HG03097 (cell line): ENCODE measurements at regions not wholly inside any gene's neighbourhood (a gene's known extent, or its start where the extent isn't known, plus 50 kb on each side); places are given as distances from the start of the nearest gene placed in this dataset.
"Not testable (repeated sequence)": the region's sequence is repeated elsewhere in the genome, so short reads cannot be mapped to it uniquely, and the experiment has no call there.

Experiments
- ATAC-seq: cut with Tn5 transposase; IDR thresholded peaks from one replicate; pipeline ENCODE4 v1.9.1; 2021; ENCODE audit not compliant: unreplicated experiment, low FRiP score

DNA sequence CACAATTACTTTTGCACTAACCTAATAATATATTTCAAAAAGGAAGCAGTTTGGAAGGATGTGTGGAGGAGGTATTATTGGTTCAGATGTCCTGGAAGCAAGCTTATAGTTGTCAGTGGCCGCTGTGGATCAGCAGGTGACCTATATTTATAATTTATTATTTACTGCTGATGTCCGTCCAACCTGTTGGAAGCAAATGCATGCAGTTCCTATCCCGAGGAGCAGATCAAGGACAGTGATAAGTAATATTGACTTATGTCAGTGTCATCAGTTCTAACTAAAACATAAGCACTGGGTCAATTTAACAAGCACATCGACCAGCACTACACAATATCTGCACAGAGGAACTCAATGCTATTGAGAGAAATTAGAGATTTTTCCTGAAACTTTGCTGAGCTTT lies 270.1 kb downstream of the BRINP2 start:
- ATAC-seq = no peak

DNA sequence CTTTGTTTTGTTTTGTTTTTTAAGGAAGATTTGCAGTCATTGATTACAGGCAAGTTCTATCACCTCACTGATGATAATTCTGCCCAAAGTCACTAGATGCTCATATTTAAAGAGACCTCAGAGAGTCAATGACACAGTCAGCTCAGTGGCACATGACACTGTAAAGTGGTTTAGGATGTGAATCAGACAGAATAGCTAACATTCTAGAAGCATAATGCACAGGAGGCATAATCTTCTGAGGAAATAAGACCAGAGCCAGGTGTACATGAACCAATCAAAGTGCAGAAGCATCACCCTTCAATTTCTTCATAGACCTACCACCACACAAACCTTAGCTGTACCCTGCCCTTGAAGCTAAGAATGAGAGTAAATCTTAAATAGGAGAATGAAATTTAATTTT lies 268.5 kb downstream of the BRINP2 start:
- no peak for ATAC-seq

DNA sequence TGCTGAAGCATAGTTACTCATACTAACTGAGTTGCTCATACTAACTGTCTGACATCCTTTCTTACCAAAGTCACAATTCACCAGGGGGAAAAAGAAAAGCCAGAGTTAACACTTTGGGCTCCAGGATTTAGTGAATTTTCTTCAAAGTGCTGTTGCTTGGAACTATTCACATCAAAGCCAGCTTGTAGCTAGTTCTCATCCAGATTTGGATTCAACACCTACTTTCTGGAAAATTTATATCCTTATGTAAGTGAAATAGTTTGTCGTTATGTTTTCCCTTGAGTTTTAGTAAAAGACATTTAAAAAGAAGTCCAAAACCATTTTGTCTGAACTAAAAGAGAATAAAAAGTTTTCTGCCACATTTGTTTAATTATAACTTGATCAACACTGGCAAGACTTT lies 264.6 kb downstream of the BRINP2 start:
- ATAC-seq = no peak

DNA sequence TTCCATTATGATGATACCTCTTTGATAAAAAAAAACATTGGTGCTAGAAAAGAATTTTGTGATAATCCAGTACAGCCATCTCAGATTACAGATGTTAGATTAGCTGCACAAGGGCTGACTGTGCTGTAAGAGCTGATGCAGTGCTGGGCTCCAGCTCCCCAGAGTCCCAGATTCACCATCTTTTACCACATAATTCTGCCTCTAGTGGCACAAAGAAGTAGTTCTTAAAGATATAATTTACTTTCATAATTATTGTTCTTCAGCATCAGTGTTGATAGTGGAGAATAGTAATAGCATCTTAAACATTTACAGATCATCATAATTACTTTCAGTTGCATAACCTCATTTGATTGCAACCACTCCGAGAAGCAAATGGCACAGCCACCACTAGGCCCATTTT lies 262.1 kb downstream of the BRINP2 start:
- ATAC-seq = no peak

DNA sequence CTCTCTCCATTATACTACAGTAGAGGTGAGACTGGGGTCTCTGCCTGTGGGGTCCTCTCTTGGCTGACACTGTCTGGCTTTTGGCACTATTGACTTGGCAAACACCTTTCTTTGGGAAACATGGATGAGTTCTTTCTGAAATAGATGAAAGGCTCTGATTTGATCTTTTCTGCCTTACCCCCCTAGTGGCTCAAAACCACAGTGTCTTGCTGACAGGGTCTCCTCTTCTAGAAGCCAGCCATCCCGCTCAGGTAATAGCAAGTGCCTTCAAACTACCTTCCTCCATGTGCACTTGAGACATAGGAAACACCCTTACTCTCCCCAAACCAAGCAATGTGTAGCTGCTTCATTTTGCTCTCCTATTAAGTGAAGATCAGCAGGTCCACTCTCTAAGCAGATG lies 260.4 kb downstream of the BRINP2 start:
- ATAC-seq = no peak

DNA sequence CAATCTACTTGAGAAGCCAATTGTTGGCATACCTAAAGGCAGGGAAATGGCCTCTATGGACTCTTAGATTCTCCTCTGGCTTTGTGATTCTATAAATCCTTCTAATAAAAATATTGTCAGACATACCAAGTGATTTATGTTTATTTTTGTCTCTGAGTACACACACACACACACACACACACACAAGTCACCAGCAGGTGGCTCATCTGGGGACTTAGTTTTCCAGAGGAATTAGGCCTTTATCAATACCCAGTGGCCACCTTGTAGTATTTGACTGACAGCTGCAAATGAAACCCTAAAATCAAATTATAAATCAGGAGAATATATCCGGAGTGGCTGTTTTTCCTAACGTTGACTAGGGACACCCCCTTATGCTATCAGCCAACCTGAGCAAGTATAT lies 258.5 kb downstream of the BRINP2 start:
- ATAC-seq = no peak

DNA sequence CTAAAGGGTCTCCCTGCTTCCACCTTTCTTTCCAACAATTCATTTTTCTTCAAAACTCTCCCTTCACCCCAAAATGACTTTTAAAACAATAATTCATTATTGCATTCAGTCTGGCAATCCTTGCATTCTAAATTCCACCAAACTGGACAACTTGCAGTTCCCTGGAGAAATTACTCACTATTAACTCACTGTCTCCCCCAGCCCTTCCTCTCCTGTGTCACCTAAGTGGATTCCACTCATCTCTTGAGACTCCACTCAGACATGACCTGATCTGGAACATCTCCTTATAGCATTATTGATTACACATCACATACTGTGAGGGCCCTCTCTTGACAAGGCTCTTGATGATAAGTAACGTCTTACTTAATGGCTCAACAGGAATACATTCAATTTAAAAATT lies 257.1 kb downstream of the BRINP2 start:
- ATAC-seq = no peak

DNA sequence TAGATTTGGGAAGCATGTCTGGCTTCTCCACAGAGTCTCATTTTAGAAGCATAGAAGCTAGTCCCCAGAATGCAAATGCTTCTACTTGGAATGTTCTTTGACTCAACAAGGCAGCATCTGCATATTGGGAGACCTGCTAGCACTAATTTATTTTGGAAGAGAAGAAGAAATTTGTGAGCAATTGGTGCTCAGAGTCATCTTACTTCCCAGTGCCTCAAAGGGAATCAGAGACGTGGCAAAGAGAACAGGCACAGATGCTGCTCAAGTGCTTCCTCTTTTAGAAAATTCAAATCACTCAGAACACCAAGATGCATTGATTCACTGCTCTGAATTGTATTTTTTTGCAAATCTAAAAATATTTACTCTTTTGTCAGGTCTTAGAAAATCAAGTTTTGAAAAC lies 255.7 kb downstream of the BRINP2 start:
- no peak for ATAC-seq

DNA sequence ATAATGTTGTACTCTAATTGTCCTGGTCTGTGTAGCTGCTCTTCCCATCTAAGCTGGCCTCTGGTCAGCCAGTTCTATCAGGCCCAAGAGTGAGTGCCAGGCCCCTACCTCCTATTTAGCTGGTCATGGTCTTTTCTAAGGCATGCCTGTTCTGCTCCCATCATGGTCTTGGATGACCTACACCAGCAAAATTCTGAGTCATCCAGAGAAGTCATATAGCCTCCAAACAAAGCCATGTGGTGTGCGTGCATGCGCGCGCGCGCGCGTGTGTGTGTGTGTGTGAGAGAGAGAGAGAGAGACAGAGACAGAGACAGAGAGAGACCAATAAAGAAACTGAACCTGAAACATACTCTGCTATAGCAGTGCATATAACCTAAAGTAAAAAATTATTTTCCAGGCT lies 254.4 kb downstream of the BRINP2 start:
- no peak for ATAC-seq

DNA sequence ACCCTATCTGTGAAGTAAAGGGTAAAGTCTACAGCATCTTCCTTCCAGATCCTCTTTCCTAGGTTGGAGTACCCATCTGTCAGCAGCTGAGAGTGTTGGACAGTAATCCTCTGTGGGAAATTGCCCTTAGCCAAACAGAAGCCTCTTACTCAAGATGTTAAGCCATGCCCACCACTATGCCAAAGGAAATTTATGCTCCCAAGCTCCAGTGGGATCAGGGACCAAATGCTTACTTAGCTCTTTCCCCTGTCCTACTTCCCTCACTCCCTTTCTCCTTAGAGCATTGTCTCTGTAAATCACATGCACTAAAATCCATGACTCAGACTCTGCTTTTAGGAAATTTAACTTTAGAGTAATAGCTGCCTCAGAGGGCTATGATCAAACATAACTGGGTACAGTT lies 254.0 kb downstream of the BRINP2 start:
- no peak for ATAC-seq

DNA sequence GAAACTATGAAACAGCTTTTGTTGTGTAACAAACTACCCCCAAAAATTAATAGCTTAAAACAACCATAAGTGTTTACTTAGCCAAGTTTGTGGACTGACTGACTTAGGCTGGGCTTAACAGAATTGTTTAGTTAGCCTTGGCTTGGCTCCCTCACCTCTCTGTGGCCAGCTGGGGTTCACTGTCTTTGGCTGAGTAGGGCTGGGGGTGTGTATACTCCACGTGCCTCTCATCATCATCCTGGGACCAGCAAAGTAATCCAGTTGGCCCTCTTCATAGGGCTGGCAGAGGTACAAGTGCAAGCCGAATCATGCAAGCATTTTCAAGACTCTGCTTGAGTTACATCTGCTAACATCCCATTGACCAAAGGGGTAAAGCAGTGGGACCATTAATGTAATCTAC lies 252.3 kb downstream of the BRINP2 start:
- no peak for ATAC-seq

DNA sequence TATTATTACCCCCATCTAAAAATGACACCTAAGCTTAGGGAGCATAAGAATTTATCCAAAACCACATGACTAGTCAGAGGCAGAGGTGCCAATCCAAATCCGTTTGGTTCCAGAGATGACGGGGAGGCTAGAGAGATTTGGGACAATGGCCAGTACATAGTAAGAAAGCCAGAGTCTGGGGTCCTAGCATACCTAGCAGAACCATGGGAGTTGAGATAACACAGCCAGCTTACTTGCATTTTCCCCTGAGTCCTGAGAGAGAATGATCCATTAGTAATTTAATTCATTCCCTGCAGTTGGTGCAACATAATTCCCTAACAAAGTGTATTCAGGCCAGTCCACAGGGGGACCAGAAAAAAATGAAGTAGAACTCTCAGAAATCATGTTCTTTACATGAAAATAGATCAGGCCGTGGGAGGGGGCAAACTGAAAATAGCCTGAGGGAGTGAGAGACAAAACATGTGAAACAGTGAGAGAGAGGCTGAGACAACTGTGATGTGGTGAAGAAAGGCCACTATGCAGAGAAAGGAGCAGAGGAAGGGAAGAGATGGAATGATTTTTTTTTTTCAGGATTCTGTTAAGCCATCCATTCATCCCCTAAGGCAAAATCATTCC lies 243.3 kb downstream of the BRINP2 start:
- no peak for ATAC-seq

DNA sequence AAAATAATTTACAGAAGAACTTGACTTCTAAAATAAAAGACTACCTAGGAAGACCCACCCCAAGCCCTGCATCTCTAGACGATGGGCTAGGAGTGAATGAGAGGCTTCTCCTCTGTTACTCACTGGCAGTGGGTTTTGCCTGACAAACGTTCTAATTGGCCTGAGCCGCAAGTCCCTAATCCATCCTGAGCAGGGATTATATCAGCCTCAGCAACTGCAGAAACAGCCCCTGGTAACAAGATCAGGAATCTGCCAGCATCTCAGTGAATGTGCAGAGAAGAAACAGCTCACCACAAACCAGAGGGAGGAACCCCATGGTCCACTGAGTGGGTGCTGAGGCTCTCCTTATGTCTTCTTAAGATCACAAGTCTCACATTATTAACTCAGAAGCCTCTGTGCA lies 240.6 kb downstream of the BRINP2 start:
- no peak for ATAC-seq

DNA sequence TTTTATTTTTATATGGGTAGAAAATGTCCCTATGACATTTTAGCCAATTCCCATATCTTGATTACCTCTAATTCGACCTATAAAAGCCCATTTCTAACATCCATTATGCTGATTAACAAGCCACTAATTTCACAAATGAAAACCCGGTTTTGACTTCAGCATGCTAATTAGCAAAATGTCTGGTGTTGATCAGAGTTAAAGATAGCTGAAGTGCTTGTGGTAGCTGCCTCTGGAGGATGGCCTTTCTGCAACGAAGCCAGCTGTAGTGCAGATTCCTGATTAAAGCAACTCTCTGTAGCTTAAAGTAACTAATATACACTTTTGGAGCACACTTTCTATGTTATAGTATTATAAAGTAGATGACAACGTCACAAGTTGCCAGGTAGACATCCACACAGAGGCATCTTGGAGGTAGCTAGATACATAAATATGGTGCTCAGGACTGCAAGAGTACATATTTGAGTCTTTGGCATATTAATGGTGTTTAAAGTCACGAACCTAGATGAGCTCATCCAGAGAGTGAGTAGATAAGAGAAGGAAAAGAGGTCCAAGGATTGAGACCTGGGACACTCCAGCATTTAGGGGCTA lies 239.5 kb downstream of the BRINP2 start:
- no peak for ATAC-seq

DNA sequence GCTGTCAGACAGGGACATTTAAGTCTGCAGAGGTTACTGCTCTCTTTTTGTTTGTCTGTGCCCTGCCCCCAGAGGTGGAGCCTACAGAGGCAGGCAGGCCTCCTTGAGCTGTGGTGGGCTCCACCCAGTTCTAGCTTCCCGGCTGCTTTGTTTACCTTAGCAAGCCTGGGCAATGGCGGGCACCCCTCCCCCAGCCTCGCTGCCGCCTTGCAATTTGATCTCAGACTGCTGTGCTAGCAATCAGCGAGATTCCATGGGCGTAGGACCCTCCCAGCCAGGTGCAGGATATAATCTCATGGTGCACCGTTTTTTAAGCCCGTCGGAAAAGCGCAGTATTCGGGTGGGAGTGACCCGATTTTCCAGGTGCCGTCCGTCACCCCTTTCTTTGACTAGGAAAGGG lies 235.6 kb downstream of the BRINP2 start:
- not testable (repeated sequence) for ATAC-seq

DNA sequence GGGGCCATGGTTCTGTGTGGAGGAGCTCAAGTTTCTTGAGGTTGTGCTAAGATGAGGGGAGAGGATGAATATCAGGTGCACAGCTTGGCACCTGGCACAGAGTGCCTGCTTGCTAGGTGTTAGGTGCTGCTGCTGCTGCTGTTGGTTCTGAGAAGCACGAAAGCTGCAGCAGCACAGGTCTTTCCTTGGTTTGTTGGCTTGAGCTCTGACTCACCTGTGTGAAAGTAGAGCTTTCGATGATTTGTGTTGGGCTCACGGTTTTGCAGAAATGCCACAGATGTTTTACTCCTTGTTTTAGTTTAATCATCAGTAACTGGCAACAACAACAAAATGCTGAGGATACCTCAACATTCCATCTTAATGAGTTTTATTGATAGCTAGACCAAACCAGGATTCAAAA lies 221.6 kb downstream of the BRINP2 start:
- ATAC-seq = no peak

DNA sequence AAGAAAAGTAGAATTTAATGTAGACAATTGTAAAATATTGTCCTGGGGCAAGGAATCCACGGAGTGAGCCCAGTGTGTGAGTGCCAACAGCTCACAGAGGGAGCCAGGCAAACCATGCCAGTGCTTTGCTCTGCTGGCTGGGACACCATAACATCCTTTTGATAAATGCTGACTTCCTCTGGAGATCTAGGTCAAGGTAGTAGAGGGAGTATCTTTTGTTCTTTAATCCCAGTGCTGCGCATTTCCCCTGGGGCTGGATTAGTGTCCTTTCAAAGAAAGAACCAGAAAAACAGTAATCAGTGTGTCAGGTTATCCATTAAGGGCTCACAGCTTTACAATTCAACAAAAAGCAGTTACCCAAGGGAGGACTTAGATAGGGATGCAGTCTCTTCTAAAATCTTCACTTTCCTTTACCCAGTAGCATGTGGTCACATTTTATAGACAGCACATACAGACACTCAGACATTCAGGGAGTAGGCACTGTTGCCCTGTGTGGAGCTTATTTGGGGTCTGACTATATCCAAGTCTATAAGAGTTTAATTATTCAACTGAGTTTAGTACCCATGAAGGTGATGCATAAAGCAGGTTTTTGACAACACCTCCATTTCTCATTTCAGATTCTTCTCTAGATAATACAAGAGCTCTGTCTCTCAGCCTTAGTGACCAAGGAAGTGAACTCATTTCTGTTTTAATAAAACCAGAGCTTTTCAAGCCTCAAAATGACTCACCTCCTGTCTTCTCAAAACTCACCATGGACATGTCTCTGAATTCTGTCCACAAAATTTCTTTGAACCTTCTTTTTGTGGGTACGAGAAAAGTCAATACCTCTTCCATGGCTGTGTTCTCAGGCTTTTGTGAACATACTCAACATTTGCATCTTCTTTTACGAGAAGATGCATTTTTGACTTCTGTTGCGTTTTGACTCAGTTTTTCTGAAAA lies 215.3 kb downstream of the BRINP2 start:
- ATAC-seq = no peak

DNA sequence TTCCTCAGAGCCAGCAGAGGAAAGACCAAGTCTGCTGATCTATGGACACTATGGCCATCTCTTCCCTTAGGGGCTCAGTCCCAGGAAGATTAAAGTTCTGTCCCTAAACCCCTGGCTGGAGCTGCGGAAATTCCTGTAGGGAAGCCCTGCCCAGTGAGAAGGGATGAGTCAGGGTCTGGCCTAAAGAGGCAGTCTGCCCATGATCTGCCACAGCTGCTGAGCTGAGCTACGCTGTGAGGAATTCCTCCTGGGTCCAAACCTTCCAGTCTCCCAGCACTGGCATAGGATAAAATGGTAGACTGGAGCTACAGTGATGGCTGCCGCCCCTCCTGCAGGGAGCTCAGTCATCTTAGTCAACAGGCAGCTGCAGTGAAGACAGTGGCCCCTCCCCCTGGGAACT lies 213.7 kb downstream of the BRINP2 start:
- no peak for ATAC-seq

DNA sequence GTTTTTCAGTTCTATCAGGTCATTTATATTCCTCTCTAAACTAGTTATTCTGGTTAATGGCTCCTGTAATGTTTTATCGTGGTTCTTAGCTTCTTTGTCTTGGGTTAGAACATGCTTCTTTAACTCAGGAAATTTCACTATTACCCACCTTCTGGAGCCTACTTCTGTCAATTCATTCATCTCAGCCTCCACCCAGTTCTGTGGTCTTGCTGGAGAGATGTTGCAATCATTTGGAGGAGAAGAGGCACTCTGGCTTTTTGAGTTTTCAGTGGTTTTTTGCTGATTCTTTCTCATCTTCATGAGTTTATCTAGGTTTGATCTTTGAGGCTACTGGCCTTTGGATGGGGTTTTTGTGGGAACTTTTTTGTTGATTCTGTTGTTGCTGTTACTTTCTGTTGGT lies 213.0 kb downstream of the BRINP2 start:
- ATAC-seq = no peak

DNA sequence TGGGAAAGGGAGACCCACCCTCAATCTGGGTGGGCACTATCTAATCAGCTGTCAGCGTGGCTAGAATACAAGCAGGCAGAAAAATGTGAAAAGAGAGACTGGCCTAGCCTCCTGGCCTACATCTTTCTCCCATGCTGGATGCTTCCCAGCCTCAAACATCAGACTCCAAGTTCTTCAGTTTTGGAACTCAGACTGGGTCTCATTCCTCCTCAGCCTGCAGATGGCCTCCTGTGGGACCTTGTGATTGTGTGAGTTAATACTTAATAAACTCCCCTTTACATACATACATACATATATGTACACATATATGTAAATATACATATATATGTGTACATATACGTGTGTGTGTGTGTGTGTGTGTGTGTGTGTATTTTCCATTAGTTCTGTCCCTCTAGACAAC lies 207.1 kb downstream of the BRINP2 start:
- ATAC-seq = no peak

DNA sequence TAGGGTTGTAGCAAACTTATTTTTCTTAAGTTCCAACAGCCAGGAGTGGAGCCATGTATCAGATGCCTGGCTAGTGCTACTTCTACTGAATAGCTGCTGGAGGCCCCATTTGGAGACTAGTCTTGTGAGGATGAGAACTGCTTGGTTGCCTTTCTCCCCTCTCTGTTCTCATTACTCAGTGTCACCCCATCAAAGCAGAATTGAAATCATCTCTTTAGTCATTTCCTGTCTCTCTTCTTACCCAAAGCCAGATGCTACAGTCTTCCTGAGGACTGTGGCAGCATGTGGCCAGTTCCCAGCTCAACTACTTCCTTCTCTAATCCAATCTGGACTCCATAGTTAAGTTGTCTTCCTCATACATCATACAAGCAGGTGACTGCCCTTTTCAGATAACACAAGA lies 197.5 kb downstream of the BRINP2 start:
- no peak for ATAC-seq

DNA sequence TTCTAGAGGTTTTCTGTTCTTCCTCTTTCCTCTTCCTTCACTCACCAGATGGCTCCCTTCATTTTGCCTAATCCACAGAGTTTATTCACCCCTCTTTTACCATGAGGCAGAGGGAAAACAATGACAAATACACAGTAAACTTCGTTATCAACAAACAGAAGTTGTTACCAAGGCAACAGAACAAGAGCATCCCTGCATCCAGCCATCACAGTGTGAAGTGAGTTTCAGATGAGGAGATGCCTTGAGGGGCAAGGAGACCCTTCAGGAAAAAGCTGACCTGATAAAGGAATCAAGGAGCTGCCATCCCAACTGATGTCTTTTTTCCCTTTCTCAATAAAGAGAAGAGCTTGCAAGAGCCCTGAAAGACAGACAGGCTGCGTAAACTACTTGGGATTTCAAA lies 195.3 kb downstream of the BRINP2 start:
- no peak for ATAC-seq
